Stimulated activated CD4-positive, alpha-beta T cell treated with anti-CD3 and anti-CD28 coated beads, TNF-alpha, amount 100 ng/mL, for 24 hours (primary cell): ENCODE measurements at regions not wholly inside any gene's neighbourhood (a gene's known extent, or its start where the extent isn't known, plus 50 kb on each side); places are given as distances from the start of the nearest gene placed in this dataset.

Experiments used
- DNase-seq, 3 experiments: peaks; one replicate each; pipeline ENCODE4 v3.0.0-alpha.2; 2020; ENCODE audit warnings: low read depth in 3 of 3

- no peak for DNase-seq
Observed at GRCh38 chr2:156647377-156648010, 211.3 kb downstream of the GPD2 start.

- no peak for DNase-seq
Observed at GRCh38 chr2:156648522-156648921, 212.3 kb downstream of the GPD2 start.

- DNase-seq = no peak
Observed at GRCh38 chr2:156649596-156649995, 213.4 kb downstream of the GPD2 start.

GRCh38 chr2:156652691-156653090, 216.5 kb downstream of the GPD2 start:
- DNase-seq = no peak

GRCh38 chr2:156653675-156654074, 217.5 kb downstream of the GPD2 start:
- no peak for DNase-seq

- DNase-seq = no peak
Observed at GRCh38 chr2:156657809-156658208, 221.6 kb downstream of the GPD2 start.

- no peak for DNase-seq
Observed at GRCh38 chr2:156659694-156660093, 223.5 kb downstream of the GPD2 start.

GRCh38 chr2:156663757-156664409, 227.7 kb downstream of the GPD2 start:
- no peak for DNase-seq

- no peak for DNase-seq
Observed at GRCh38 chr2:156666130-156666785, 230.1 kb downstream of the GPD2 start.

GRCh38 chr2:156670104-156670503, 233.9 kb downstream of the GPD2 start:
- DNase-seq = no peak

- DNase-seq = no peak
Observed at GRCh38 chr2:156671706-156672361, 235.7 kb downstream of the GPD2 start.

- DNase-seq = no peak
Observed at GRCh38 chr2:156672556-156673332, 236.6 kb downstream of the GPD2 start.

- no peak for DNase-seq
Observed at GRCh38 chr2:156673333-156673615, 237.1 kb downstream of the GPD2 start.

GRCh38 chr2:156673981-156674380, 237.8 kb downstream of the GPD2 start:
- no peak for DNase-seq

GRCh38 chr2:156675896-156676295, 239.7 kb downstream of the GPD2 start:
- no peak for DNase-seq

GRCh38 chr2:156679820-156680219, 243.6 kb downstream of the GPD2 start:
- DNase-seq = no peak

GRCh38 chr2:156680266-156680665, 244.1 kb downstream of the GPD2 start:
- DNase-seq = no peak

- no peak for DNase-seq
Observed at GRCh38 chr2:156687126-156687525, 250.9 kb downstream of the GPD2 start.

- no peak for DNase-seq
Observed at GRCh38 chr2:156687715-156688114, 251.5 kb downstream of the GPD2 start.

- DNase-seq = no peak
Observed at GRCh38 chr2:156689939-156690338, 253.8 kb downstream of the GPD2 start.

- no peak for DNase-seq
Observed at GRCh38 chr2:156691014-156691413, 254.8 kb downstream of the GPD2 start.

GRCh38 chr2:156695020-156695419, 258.8 kb downstream of the GPD2 start:
- no peak for DNase-seq
